CD14-positive monocyte (primary cell): ENCODE measurements at regions not wholly inside any gene's neighbourhood (a gene's known extent, or its start where the extent isn't known, plus 50 kb on each side); places are given as distances from the start of the nearest gene placed in this dataset.

Experiments
- DNase-seq, 3 donors: peaks; one replicate each; pipeline ENCODE4 v3.0.0-alpha.2; 2011 to 2022
- H2AFZ ChIP-seq: 2 replicates; pipeline ENCODE4 v1.6.0; 2012; ENCODE audit warnings: mild to moderate bottlenecking, low read depth, low read length, inconsistent platforms; ENCODE audit not compliant: insufficient read depth, poor library complexity, severe bottlenecking
- H3K27ac ChIP-seq, 2 donors: 1 replicate in 1 of 2; 2 replicates in 1 of 2; pipeline ENCODE4 v1.5.1; 2012 to 2013; ENCODE audit warnings: low read length in 2 of 2, control low read depth in 1 of 2, inconsistent platforms in 1 of 2, low read depth in 1 of 2, mild to moderate bottlenecking in 1 of 2
- H3K27me3 ChIP-seq, 2 donors: one replicate each; pipeline versions ENCODE4 v1.6.0 to v1.6.1; 2011 to 2013; ENCODE audit warnings: low read length in 2 of 2; ENCODE audit not compliant: control insufficient read depth in 2 of 2, insufficient read depth in 2 of 2
- H3K36me3 ChIP-seq, 2 donors: replicated peaks in 1 of 2; 1 replicate in 1 of 2; 2 replicates in 1 of 2; pipeline versions ENCODE4 v1.5.1 to v1.6.1; 2012 to 2013; ENCODE audit warnings: low read length in 2 of 2, control low read depth in 1 of 2, inconsistent platforms in 1 of 2, mild to moderate bottlenecking in 1 of 2; ENCODE audit not compliant: insufficient read depth in 2 of 2, control insufficient read depth in 1 of 2
- H3K4me1 ChIP-seq, 2 donors: 1 replicate in 1 of 2; 2 replicates in 1 of 2; pipeline versions ENCODE4 v1.5.1 to v1.6.1; 2012 to 2013; ENCODE audit warnings: low read length in 2 of 2, control low read depth in 1 of 2, inconsistent platforms in 1 of 2, mild to moderate bottlenecking in 1 of 2, moderate library complexity in 1 of 2; ENCODE audit not compliant: insufficient read depth in 2 of 2, control insufficient read depth in 1 of 2
- H3K4me2 ChIP-seq: replicated peaks from 2 replicates; pipeline ENCODE3; 2012; ENCODE audit warnings: low read length, moderate library complexity, mild to moderate bottlenecking; ENCODE audit not compliant: poor library complexity, severe bottlenecking; ENCODE audit errors: extremely low read depth
- H3K4me3 ChIP-seq, 3 experiments: fragments of 200-600 bp in 1 of 3; sonication (generic) in 1 of 3; replicated peaks in 1 of 3; 1 replicate in 2 of 3; 2 replicates in 1 of 3; pipeline ENCODE4 v1.5.1; 2011 to 2013; ENCODE audit warnings: low read length in 3 of 3, mild to moderate bottlenecking in 3 of 3, control low read depth in 2 of 3, low read depth in 2 of 3, inconsistent platforms in 1 of 3, moderate library complexity in 1 of 3
- H3K79me2 ChIP-seq: 2 replicates; pipeline ENCODE4 v1.6.0; 2012; ENCODE audit warnings: mild to moderate bottlenecking, control low read depth, inconsistent platforms, low read length, moderate library complexity; ENCODE audit not compliant: insufficient read depth
- H3K9ac ChIP-seq: 2 replicates; pipeline ENCODE4 v1.6.0; 2017; ENCODE audit warnings: low read length, mild to moderate bottlenecking; ENCODE audit not compliant: insufficient read depth, poor library complexity, severe bottlenecking
- H3K9me3 ChIP-seq, 2 donors: replicated peaks in 1 of 2; 1 replicate in 1 of 2; 2 replicates in 1 of 2; pipeline versions ENCODE4 v1.5.1 to v1.6.1; 2012 to 2013; ENCODE audit warnings: low read length in 2 of 2, control low read depth in 1 of 2; ENCODE audit not compliant: control insufficient read depth in 1 of 2, insufficient read depth in 1 of 2
- H4K20me1 ChIP-seq: 2 replicates; pipeline ENCODE4 v1.6.0; 2012; ENCODE audit warnings: mild to moderate bottlenecking, low read length, control low read depth, moderate library complexity; ENCODE audit not compliant: insufficient read depth
- H3K27ac Mint-ChIP-seq, 7 donors: one replicate each; pipeline ENCODE4 v1.8.0; 2020; ENCODE audit warnings: mild to moderate bottlenecking in 7 of 7, mixed read lengths in 7 of 7, moderate library complexity in 6 of 7, inconsistent platforms in 2 of 7
- H3K27me3 Mint-ChIP-seq, 3 donors: one replicate each; pipeline ENCODE4 v1.8.0; 2021 to 2022; ENCODE audit warnings: low read depth in 3 of 3, mild to moderate bottlenecking in 3 of 3, mixed read lengths in 3 of 3, moderate library complexity in 3 of 3, inconsistent platforms in 1 of 3
- H3K36me3 Mint-ChIP-seq, 2 donors: one replicate each; pipeline ENCODE4 v1.8.0; 2020; ENCODE audit warnings: mixed read lengths in 2 of 2, inconsistent platforms in 1 of 2, mild to moderate bottlenecking in 1 of 2
- H3K4me1 Mint-ChIP-seq: one replicate; pipeline ENCODE4 v1.8.0; 2020; ENCODE audit warnings: mild to moderate bottlenecking, mixed read lengths
- H3K4me3 Mint-ChIP-seq, 2 donors: one replicate each; pipeline ENCODE4 v1.8.0; 2020; ENCODE audit warnings: mild to moderate bottlenecking in 2 of 2, mixed read lengths in 2 of 2, moderate library complexity in 1 of 2
- H3K9me3 Mint-ChIP-seq, 7 donors: one replicate each; pipeline ENCODE4 v1.8.0; 2020 to 2022; ENCODE audit warnings: mixed read lengths in 7 of 7, mild to moderate bottlenecking in 6 of 7, moderate library complexity in 6 of 7, inconsistent platforms in 2 of 7
- CTCF ChIP-seq: fragments of 200-600 bp; IDR thresholded peaks from one replicate; pipeline ENCODE4 v1.8.0; 2022; ENCODE audit warnings: antibody characterized with exemption, mild to moderate bottlenecking
- WGBS: methylation state at CpG from one replicate; pipeline ENCODE4 v1.1.5; 2013; ENCODE audit warnings: missing lambda C conversion rate; ENCODE audit not compliant: insufficient coverage; 5-methylcytosine and 5-hydroxymethylcytosine counted together
- intact Hi-C, 2 donors: fragments of 100-400 bp; cut with micrococcal nuclease; formaldehyde crosslinking; loops; one replicate each; pipeline versions ENCODE4 v1.15.0 to v1.15.1; 2023

GRCh38 chr7:52473756-52474155 lies 561.7 kb upstream of the POM121L12 start:
- Mint-ChIP-seq H3K9me3 (peaks cover 0 to 4% (median 3%) of the 10 kb centered on the region in 7 donors), H3K27ac (no peak overlapping the region), H3K4me1 (no peaks in the 10 kb centered on the region), H3K36me3 (no peaks in the 10 kb centered on the region), H3K27me3 (peaks cover 0 to 3% (median 0%) of the 10 kb centered on the region in 3 donors), H3K4me3 (no peak overlapping the region)
- no peak for DNase-seq
- H3K27me3 ChIP-seq = no peaks in the 10 kb centered on the region
- H2AFZ ChIP-seq = no peak overlapping the region
- no peaks in the 10 kb centered on the region for H3K79me2 ChIP-seq
- intact Hi-C loops = no loop called here
- no peaks in the 10 kb centered on the region for H4K20me1 ChIP-seq
- H3K4me3 ChIP-seq = no peak overlapping the region
- H3K9me3 ChIP-seq = peaks cover 0 to 5% of the 10 kb centered on the region in 2 donors
- H3K4me2 ChIP-seq = no peak overlapping the region
- no peak overlapping the region for H3K9ac ChIP-seq
- H3K27ac ChIP-seq = no peak overlapping the region
- H3K4me1 ChIP-seq = no peaks in the 10 kb centered on the region
- WGBS = no CpG with 5 or more reads among the region's 1 CpG
- TF ChIP-seq CTCF = no peak
- H3K36me3 ChIP-seq = no peaks in the 10 kb centered on the region

- WGBS = no CpG with 5 or more reads among the region's 4 CpGs
Measured at GRCh38 chr7:52472006-52472620, 563.3 kb upstream of the POM121L12 start.

More at GRCh38 chr7:52472006-52472620, 563.3 kb upstream of the POM121L12 start:
- Mint-ChIP-seq H3K4me3 (no peak overlapping the region), H3K27me3 (peaks cover 0 to 3% (median 0%) of the 10 kb centered on the region in 3 donors), H3K27ac (no peak overlapping the region), H3K36me3 (no peaks in the 10 kb centered on the region), H3K9me3 (peaks cover 0 to 8% (median 2%) of the 10 kb centered on the region in 7 donors), H3K4me1 (no peaks in the 10 kb centered on the region)
- Histone ChIP-seq H3K79me2 (no peaks in the 10 kb centered on the region), H3K27ac (no peak overlapping the region), H3K4me1 (no peaks in the 10 kb centered on the region), H2AFZ (no peak overlapping the region), H4K20me1 (no peaks in the 10 kb centered on the region), H3K36me3 (no peaks in the 10 kb centered on the region), H3K9ac (no peak overlapping the region), H3K9me3 (peaks cover 0 to 5% of the 10 kb centered on the region in 2 donors), H3K4me2 (no peak overlapping the region), H3K27me3 (no peaks in the 10 kb centered on the region), H3K4me3 (no peak overlapping the region)
- no peak for TF ChIP-seq CTCF
- intact Hi-C loops = no loop called here
- no peak for DNase-seq
